Lung (tissue), 11 donors: ENCODE measurements at regions not wholly inside any gene's neighbourhood (a gene's known extent, or its start where the extent isn't known, plus 50 kb on each side); places are given as distances from the start of the nearest gene placed in this dataset.

Experiments used
- ATAC-seq: fragments of 200-7000 bp; cut with Tn5 transposase; one replicate; pipeline ENCODE4 v1.9.1; 2020; ENCODE audit warnings: moderate number of reproducible peaks; ENCODE audit not compliant: insufficient read depth, low FRiP score
- DNase-seq, 3 donors: peaks; one replicate each; pipeline ENCODE4 v3.0.0-alpha.2; 2013 to 2017
- H3K27ac ChIP-seq, 2 donors: one replicate each; pipeline ENCODE4 v1.5.1; 2013; ENCODE audit warnings: mild to moderate bottlenecking in 2 of 2, moderate library complexity in 2 of 2, control low read depth in 1 of 2, inconsistent platforms in 1 of 2, low read depth in 1 of 2, low read length in 1 of 2
- H3K27me3 ChIP-seq, 3 donors: one replicate each; pipeline ENCODE4 v1.5.1; 2013; ENCODE audit warnings: low read length in 2 of 3; ENCODE audit not compliant: control insufficient read depth in 3 of 3, insufficient read depth in 3 of 3
- H3K36me3 ChIP-seq, 4 donors: one replicate each; pipeline ENCODE4 v1.5.1; 2013; ENCODE audit warnings: low read length in 4 of 4, mild to moderate bottlenecking in 1 of 4, moderate library complexity in 1 of 4; ENCODE audit not compliant: control insufficient read depth in 4 of 4, insufficient read depth in 4 of 4
- H3K4me1 ChIP-seq, 5 donors: one replicate each; pipeline ENCODE4 v1.5.1; 2013; ENCODE audit warnings: low read length in 5 of 5, mild to moderate bottlenecking in 2 of 5, moderate library complexity in 1 of 5; ENCODE audit not compliant: control insufficient read depth in 5 of 5, insufficient read depth in 5 of 5
- H3K4me3 ChIP-seq: one replicate; pipeline ENCODE4 v1.5.1; 2013; ENCODE audit warnings: mild to moderate bottlenecking, control low read depth, moderate library complexity
- H3K9ac ChIP-seq, 2 donors: one replicate each; pipeline ENCODE4 v1.5.1; 2013; ENCODE audit warnings: low read length in 2 of 2, control low read depth in 1 of 2; ENCODE audit not compliant: insufficient read depth in 1 of 2
- H3K9me3 ChIP-seq, 4 donors: one replicate each; pipeline ENCODE4 v1.5.1; 2013; ENCODE audit warnings: low read length in 3 of 4, mild to moderate bottlenecking in 1 of 4, moderate library complexity in 1 of 4; ENCODE audit not compliant: control insufficient read depth in 4 of 4, insufficient read depth in 3 of 4
- CTCF ChIP-seq: IDR thresholded peaks from 2 replicates; pipeline ENCODE4 v1.5.1; 2012; ENCODE audit warnings: mild to moderate bottlenecking; ENCODE audit errors: control extremely low read depth, extremely low read depth
- WGBS, 2 donors: extraction: QIAGEN DNeasy Blood & Tissue Kit; methylation state at CpG; one replicate each; pipeline ENCODE4 v1.1.7; 2013; 5-methylcytosine and 5-hydroxymethylcytosine counted together
- donor health status: control.
- donor health status: control.
- donor health status: Bipolar disorder and iron deficiency.
- donor health status: healthy.
- donor health status: DM: yes; HTN: yes; CAD: no.

- H3K4me1 ChIP-seq = peaks cover 0 to 1% (median 0%) of the 10 kb centered on the region in 5 donors
- no peak for DNase-seq
- no peaks in the 10 kb centered on the region for H3K36me3 ChIP-seq
- H3K9me3 ChIP-seq = no peaks in the 10 kb centered on the region
- no peak for ATAC-seq
- no peak overlapping the region for H3K9ac ChIP-seq
- TF ChIP-seq CTCF = no peak
- peak overlapping the region in 1 of 2 donors; percentile 24 for H3K27ac ChIP-seq
- no peaks in the 10 kb centered on the region for H3K27me3 ChIP-seq
- H3K4me3 ChIP-seq = no peak overlapping the region
- WGBS, 2 donors = 68 to 88% methylated on average over 1 of the region's 1 CpG
These were observed 369.9 kb downstream of the KLF5 start for GRCh38 chr13:73428706-73429105.

GRCh38 chr13:73428137-73428536, 369.3 kb downstream of the KLF5 start:
- Histone ChIP-seq H3K9ac (no peak overlapping the region), H3K4me3 (no peak overlapping the region), H3K4me1 (peaks cover 0 to 1% (median 0%) of the 10 kb centered on the region in 5 donors), H3K36me3 (no peaks in the 10 kb centered on the region), H3K27ac (no peak overlapping the region), H3K9me3 (no peaks in the 10 kb centered on the region), H3K27me3 (no peaks in the 10 kb centered on the region)
- DNase-seq (peak in 1 of 3 donors; percentile 6), ATAC-seq (no peak)
- no peak for TF ChIP-seq CTCF
- WGBS, 2 donors = 53 to 78% methylated on average over 3 of the region's 3 CpGs

- no peak overlapping the region for H3K4me3 ChIP-seq
- WGBS, 2 donors = 88 to 90% methylated on average over 2 of the region's 2 CpGs
- ATAC-seq = no peak
- H3K4me1 ChIP-seq = no peaks in the 10 kb centered on the region
- no peaks in the 10 kb centered on the region for H3K9me3 ChIP-seq
- H3K9ac ChIP-seq = no peak overlapping the region
- no peaks in the 10 kb centered on the region for H3K27me3 ChIP-seq
- no peak for TF ChIP-seq CTCF
- H3K36me3 ChIP-seq = no peaks in the 10 kb centered on the region
- no peak for DNase-seq
- H3K27ac ChIP-seq = no peak overlapping the region
These were observed 364.2 kb downstream of the KLF5 start for GRCh38 chr13:73422973-73423372.

- H3K4me1 ChIP-seq = no peaks in the 10 kb centered on the region
- ATAC-seq (no peak), DNase-seq (no peak)
- no peaks in the 10 kb centered on the region for H3K27me3 ChIP-seq
- H3K4me3 ChIP-seq = no peak overlapping the region
- H3K36me3 ChIP-seq = no peaks in the 10 kb centered on the region
- no peak for TF ChIP-seq CTCF
- no peaks in the 10 kb centered on the region for H3K9me3 ChIP-seq
- no peak overlapping the region for H3K27ac ChIP-seq
- 78 to 93% methylated on average over 7 of the region's 7 CpGs for WGBS, 2 donors
- no peak overlapping the region for H3K9ac ChIP-seq
These were observed 362.6 kb downstream of the KLF5 start for GRCh38 chr13:73421310-73421912.
